Stimulated activated CD4-positive, alpha-beta T cell treated with anti-CD3 and anti-CD28 coated beads, Interleukin-12 subunit alpha, Interleukin-12 subunit beta, amount 100 ng/mL, for 24 hours (primary cell): ENCODE measurements at regions not wholly inside any gene's neighbourhood (a gene's known extent, or its start where the extent isn't known, plus 50 kb on each side); places are given as distances from the start of the nearest gene placed in this dataset.

Experiments used
- DNase-seq, 2 experiments: peaks; one replicate each; pipeline ENCODE4 v3.0.0-alpha.2; 2020; ENCODE audit warnings: low read depth in 2 of 2

GRCh38 chr17:5694551-5694950 is 110.2 kb upstream of the NLRP1 start:
- no peak for DNase-seq

- DNase-seq = no peak
These were observed 111.2 kb upstream of the NLRP1 start for GRCh38 chr17:5695480-5695879.

GRCh38 chr17:5698959-5699358 is 114.7 kb upstream of the NLRP1 start:
- DNase-seq = no peak

- no peak for DNase-seq
These were observed 115.5 kb upstream of the NLRP1 start for GRCh38 chr17:5699814-5700213.

- DNase-seq = no peak
These were observed 116.4 kb upstream of the NLRP1 start for GRCh38 chr17:5700745-5701144.

GRCh38 chr17:5701381-5701780 is 117.1 kb upstream of the NLRP1 start:
- DNase-seq = no peak

- DNase-seq = no peak
These were observed 118.7 kb upstream of the NLRP1 start for GRCh38 chr17:5702951-5703510.

- DNase-seq = no peak
These were observed 119.4 kb upstream of the NLRP1 start for GRCh38 chr17:5703736-5704135.

- peak in 1 of 2 experiments; percentile 15 for DNase-seq
These were observed 121.0 kb upstream of the NLRP1 start for GRCh38 chr17:5705081-5705875.

GRCh38 chr17:5705876-5706576 is 121.7 kb upstream of the NLRP1 start:
- no peak for DNase-seq

- peak; percentile 17 to 59 for DNase-seq
These were observed 122.4 kb upstream of the NLRP1 start for GRCh38 chr17:5706577-5707210.

GRCh38 chr17:5707482-5707881 is 123.2 kb upstream of the NLRP1 start:
- no peak for DNase-seq

GRCh38 chr17:5708344-5708743 is 124.0 kb upstream of the NLRP1 start:
- DNase-seq = no peak

- no peak for DNase-seq
These were observed 127.0 kb upstream of the NLRP1 start for GRCh38 chr17:5711344-5711743.

GRCh38 chr17:5714993-5715392 is 130.7 kb upstream of the NLRP1 start:
- no peak for DNase-seq

GRCh38 chr17:5715478-5715877 is 131.2 kb upstream of the NLRP1 start:
- no peak for DNase-seq

- no peak for DNase-seq
These were observed 134.4 kb upstream of the NLRP1 start for GRCh38 chr17:5718726-5719125.

- no peak for DNase-seq
These were observed 135.7 kb upstream of the NLRP1 start for GRCh38 chr17:5719976-5720375.

- no peak for DNase-seq
These were observed 146.1 kb upstream of the NLRP1 start for GRCh38 chr17:5730373-5730772.

GRCh38 chr17:5740937-5741336 is 156.6 kb upstream of the NLRP1 start:
- no peak for DNase-seq

GRCh38 chr17:5741810-5742209 is 157.5 kb upstream of the NLRP1 start:
- DNase-seq = no peak

- no peak for DNase-seq
These were observed 161.0 kb upstream of the NLRP1 start for GRCh38 chr17:5745111-5745813.
